Left lung (tissue), 4 donors: ENCODE measurements at regions not wholly inside any gene's neighbourhood (a gene's known extent, or its start where the extent isn't known, plus 50 kb on each side); places are given as distances from the start of the nearest gene placed in this dataset.
A peak's percentile ranks its signal among the peaks of the same experiment; 100 is the strongest.

Experiments used
- ATAC-seq: fragments of 200-7000 bp; cut with Tn5 transposase; one replicate; pipeline ENCODE4 v1.9.1; 2020; ENCODE audit warnings: moderate library complexity
- DNase-seq, 4 donors: peaks; one replicate each; pipeline ENCODE4 v3.0.0-alpha.2; 2013 to 2020
- H3K27ac ChIP-seq, 2 donors: fragments of 200-600 bp; sonication (generic) in 1 of 2; one replicate each; pipeline versions ENCODE4 v1.5.0 to v1.8.0; 2020 to 2021
- H3K27me3 ChIP-seq, 2 donors: fragments of 200-600 bp; sonication (generic) in 1 of 2; one replicate each; pipeline versions ENCODE4 v1.5.0 to v1.8.0; 2020 to 2021
- H3K36me3 ChIP-seq, 2 donors: fragments of 200-600 bp; sonication (generic) in 1 of 2; one replicate each; pipeline versions ENCODE4 v1.5.0 to v1.8.0; 2020 to 2021
- H3K4me1 ChIP-seq, 2 donors: fragments of 200-600 bp; one replicate each; pipeline ENCODE4 v1.8.0; 2021
- H3K4me3 ChIP-seq, 2 donors: fragments of 200-600 bp; sonication (generic) in 1 of 2; one replicate each; pipeline versions ENCODE4 v1.5.0 to v1.8.0; 2020 to 2021; ENCODE audit warnings: mild to moderate bottlenecking in 1 of 2
- H3K9me3 ChIP-seq, 2 donors: fragments of 200-600 bp; sonication (generic) in 1 of 2; one replicate each; pipeline versions ENCODE4 v1.5.0 to v1.8.0; 2020 to 2021
- CTCF ChIP-seq, 2 donors: fragments of 200-600 bp; sonication (generic) in 1 of 2; IDR thresholded peaks; one replicate each; pipeline versions ENCODE4 v1.5.0 to v1.8.0; 2021; ENCODE audit warnings: antibody characterized with exemption in 2 of 2
- intact Hi-C, 2 donors: fragments of 100-400 bp; cut with DNase I; formaldehyde crosslinking; loops; one replicate each; pipeline versions ENCODE4 v1.11.2 to v1.14.2; 2022
- donor health status: DM: no; HTN: yes; CAD: no.
- donor health status: DM: no; HTN: no; CAD: no.

- Histone ChIP-seq H3K4me1 (peaks cover 3 to 10% of the 10 kb centered on the region in 2 donors), H3K27ac (no peak overlapping the region), H3K27me3 (peaks cover 21 to 89% of the 10 kb centered on the region in 2 donors), H3K9me3 (no peaks in the 10 kb centered on the region), H3K36me3 (no peaks in the 10 kb centered on the region), H3K4me3 (no peak overlapping the region)
- ATAC-seq: peak; percentile 53
- DNase-seq: peak in 2 of 4 donors; percentile 49 to 64
- no peak for TF ChIP-seq CTCF (IDR thresholded peaks at IDR 0.05)
- intact Hi-C loops: loop anchor here in 1 of 2 donors (10.0 kb wide), 2 partner anchors 115 to 405 kb away; no protein-coding TSS in a partner anchor
Observed at GRCh38 chr6:165849534-165850430, 186.7 kb upstream of the PDE10A start.

- H3K27ac ChIP-seq: no peak overlapping the region
- H3K4me3 ChIP-seq: no peak overlapping the region
- H3K4me1 ChIP-seq: peaks cover 3 to 10% of the 10 kb centered on the region in 2 donors
- H3K27me3 ChIP-seq: peaks cover 6 to 79% of the 10 kb centered on the region in 2 donors
- no peak for TF ChIP-seq CTCF (IDR thresholded peaks at IDR 0.05)
- DNase-seq: peak in 1 of 4 donors; percentile 51
- no peaks in the 10 kb centered on the region for H3K9me3 ChIP-seq
- no peak for ATAC-seq
- H3K36me3 ChIP-seq: no peaks in the 10 kb centered on the region
- intact Hi-C loops: loop anchor here in 1 of 2 donors (10.0 kb wide), 2 partner anchors 113 to 403 kb away; no protein-coding TSS in a partner anchor
Observed at GRCh38 chr6:165848086-165848426, 185.0 kb upstream of the PDE10A start.

GRCh38 chr6:165847407-165848085 lies 184.5 kb upstream of the PDE10A start:
- peaks cover 3 to 10% of the 10 kb centered on the region in 2 donors for H3K4me1 ChIP-seq
- no peak overlapping the region for H3K4me3 ChIP-seq
- DNase-seq: peak in 1 of 4 donors; percentile 68
- H3K9me3 ChIP-seq: no peaks in the 10 kb centered on the region
- no peaks in the 10 kb centered on the region for H3K36me3 ChIP-seq
- H3K27me3 ChIP-seq: peaks cover 4 to 78% of the 10 kb centered on the region in 2 donors
- intact Hi-C loops: loop anchor here in 1 of 2 donors (10.0 kb wide), 2 partner anchors 113 to 403 kb away; no protein-coding TSS in a partner anchor
- no peak overlapping the region for H3K27ac ChIP-seq
- ATAC-seq: no peak
- TF ChIP-seq CTCF (IDR thresholded peaks at IDR 0.05): no peak

GRCh38 chr6:165846123-165846966 lies 183.3 kb upstream of the PDE10A start:
- intact Hi-C loops: loop anchor here in 1 of 2 donors (10.0 kb wide), 2 partner anchors 112 to 402 kb away; no protein-coding TSS in a partner anchor
- Histone ChIP-seq H3K36me3 (no peaks in the 10 kb centered on the region), H3K27ac (no peak overlapping the region), H3K4me3 (no peak overlapping the region), H3K4me1 (peaks cover 3 to 10% of the 10 kb centered on the region in 2 donors), H3K27me3 (peaks cover 0 to 71% of the 10 kb centered on the region in 2 donors), H3K9me3 (no peaks in the 10 kb centered on the region)
- no peak for TF ChIP-seq CTCF (IDR thresholded peaks at IDR 0.05)
- DNase-seq (peak in 1 of 4 donors; percentile 45), ATAC-seq (no peak)
